Stimulated activated naive CD8-positive, alpha-beta T cell treated with anti-CD3 and anti-CD28 coated beads, Interleukin-15, Interleukin-2, amounts not matched to agents 100 ng/mL and 50 ng/mL, for 24 hours (primary cell): ENCODE measurements at regions not wholly inside any gene's neighbourhood (a gene's known extent, or its start where the extent isn't known, plus 50 kb on each side); places are given as distances from the start of the nearest gene placed in this dataset.
"Not testable (repeated sequence)": the region's sequence is repeated elsewhere in the genome, so short reads cannot be mapped to it uniquely, and the experiment has no call there.

Source experiments
- H3K27ac Mint-ChIP-seq: one replicate; pipeline ENCODE4 v1.8.0; 2021; ENCODE audit warnings: mild to moderate bottlenecking, mixed read lengths
- H3K27me3 Mint-ChIP-seq: one replicate; pipeline ENCODE4 v1.8.0; 2021; ENCODE audit warnings: mixed read lengths
- H3K36me3 Mint-ChIP-seq: one replicate; pipeline ENCODE4 v1.8.0; 2021; ENCODE audit warnings: low read depth, mixed read lengths
- H3K4me1 Mint-ChIP-seq: one replicate; pipeline ENCODE4 v1.8.0; 2021; ENCODE audit warnings: low read depth, mixed read lengths
- H3K4me3 Mint-ChIP-seq: one replicate; pipeline ENCODE4 v1.8.0; 2021; ENCODE audit warnings: mild to moderate bottlenecking, mixed read lengths
- H3K9me3 Mint-ChIP-seq: one replicate; pipeline ENCODE4 v1.8.0; 2021; ENCODE audit warnings: mixed read lengths

GRCh38 chr6:56838016-56838555 is 116.8 kb upstream of the BEND6 start:
- no peak overlapping the region for H3K27ac Mint-ChIP-seq
- no peaks in the 10 kb centered on the region for H3K9me3 Mint-ChIP-seq
- no peak overlapping the region for H3K4me3 Mint-ChIP-seq
- peaks cover 6% of the 10 kb centered on the region for H3K4me1 Mint-ChIP-seq
- H3K36me3 Mint-ChIP-seq, result no peaks in the 10 kb centered on the region
- H3K27me3 Mint-ChIP-seq, result peaks cover 63% of the 10 kb centered on the region

- no peak overlapping the region for H3K27ac Mint-ChIP-seq
Measured at GRCh38 chr6:56837322-56837894, 117.5 kb upstream of the BEND6 start.

DNA sequence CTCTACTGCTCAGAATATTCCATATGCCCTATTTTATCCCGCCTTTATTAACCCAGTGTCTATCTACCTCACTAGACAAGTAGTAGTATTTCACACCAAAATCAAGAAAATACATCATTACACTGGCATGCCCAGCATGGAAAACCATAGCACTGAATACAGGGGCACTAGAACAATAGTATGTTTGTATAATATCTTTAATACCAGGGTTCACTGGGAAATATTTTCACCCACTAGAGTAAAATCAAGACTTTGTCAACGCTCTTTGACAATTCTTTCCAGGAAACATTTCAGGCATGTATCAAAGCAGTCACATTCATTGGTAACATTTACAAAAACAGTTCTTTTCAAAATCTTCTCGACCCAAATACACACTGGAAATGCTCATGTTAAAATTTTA is 119.3 kb upstream of the BEND6 start:
- Mint-ChIP-seq H3K9me3 (no peaks in the 10 kb centered on the region), H3K27me3 (peaks cover 44% of the 10 kb centered on the region), H3K36me3 (no peaks in the 10 kb centered on the region), H3K4me1 (no peaks in the 10 kb centered on the region), H3K27ac (no peak overlapping the region), H3K4me3 (no peak overlapping the region)

More at GRCh38 chr6:56837322-56837894, 117.5 kb upstream of the BEND6 start:
- H3K36me3 Mint-ChIP-seq, result no peaks in the 10 kb centered on the region
- no peaks in the 10 kb centered on the region for H3K4me1 Mint-ChIP-seq
- peaks cover 57% of the 10 kb centered on the region for H3K27me3 Mint-ChIP-seq
- no peak overlapping the region for H3K4me3 Mint-ChIP-seq
- H3K9me3 Mint-ChIP-seq, result no peaks in the 10 kb centered on the region

DNA sequence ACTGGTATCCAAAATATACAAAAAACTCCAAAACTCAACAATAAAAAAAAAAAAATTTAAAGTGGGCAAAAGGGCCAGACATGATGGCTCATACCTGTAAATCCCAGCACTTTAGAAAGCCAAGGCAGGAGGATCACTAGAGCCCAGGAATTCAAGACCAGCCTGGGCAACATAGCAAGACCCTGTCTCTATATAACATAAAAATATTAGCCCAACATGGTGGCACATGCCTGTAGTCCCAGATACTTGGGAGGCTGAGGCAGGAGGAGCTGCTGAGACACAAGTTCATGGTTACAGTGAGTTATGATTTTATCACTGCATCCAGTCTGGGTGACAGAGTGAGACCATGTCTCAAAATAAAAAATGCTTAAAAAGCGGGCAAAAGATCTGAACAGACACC is 121.0 kb upstream of the BEND6 start:
- no peaks in the 10 kb centered on the region for H3K9me3 Mint-ChIP-seq
- H3K27me3 Mint-ChIP-seq, result peaks cover 36% of the 10 kb centered on the region
- H3K27ac Mint-ChIP-seq, result no peak overlapping the region
- H3K36me3 Mint-ChIP-seq, result no peaks in the 10 kb centered on the region
- no peaks in the 10 kb centered on the region for H3K4me1 Mint-ChIP-seq
- H3K4me3 Mint-ChIP-seq, result no peak overlapping the region

DNA sequence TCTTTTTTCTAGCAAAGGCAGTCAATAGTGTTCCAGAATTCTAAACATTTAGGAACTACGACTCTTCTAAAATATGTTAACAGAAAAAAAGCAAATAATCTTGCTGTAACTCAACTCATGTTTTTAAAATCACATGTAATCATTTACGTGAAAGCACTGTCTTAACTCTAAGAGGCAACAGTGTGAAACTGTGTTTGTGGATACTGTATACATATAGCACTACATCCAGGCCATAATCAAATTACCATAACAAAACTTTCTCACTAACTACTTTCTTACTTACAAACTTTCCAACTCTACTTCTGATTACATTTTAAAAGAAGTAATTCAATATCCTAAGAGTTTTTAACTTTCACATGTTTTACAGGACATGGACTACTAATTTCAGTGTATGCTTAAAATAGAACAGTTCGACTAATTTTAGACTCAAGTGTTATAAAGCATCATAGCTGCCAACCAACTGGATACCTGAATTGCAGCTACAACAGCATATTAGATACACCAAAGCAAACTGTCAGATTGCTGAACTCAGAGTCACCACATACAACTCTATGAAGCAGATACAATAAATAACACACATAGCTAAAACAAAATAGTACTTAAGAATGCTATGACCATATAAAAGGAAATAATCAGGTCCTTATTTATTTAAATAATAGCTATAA is 121.6 kb upstream of the BEND6 start:
- Mint-ChIP-seq H3K4me1 (no peaks in the 10 kb centered on the region), H3K27me3 (peaks cover 31% of the 10 kb centered on the region), H3K27ac (no peak overlapping the region), H3K9me3 (no peaks in the 10 kb centered on the region), H3K36me3 (no peaks in the 10 kb centered on the region), H3K4me3 (no peak overlapping the region)

DNA sequence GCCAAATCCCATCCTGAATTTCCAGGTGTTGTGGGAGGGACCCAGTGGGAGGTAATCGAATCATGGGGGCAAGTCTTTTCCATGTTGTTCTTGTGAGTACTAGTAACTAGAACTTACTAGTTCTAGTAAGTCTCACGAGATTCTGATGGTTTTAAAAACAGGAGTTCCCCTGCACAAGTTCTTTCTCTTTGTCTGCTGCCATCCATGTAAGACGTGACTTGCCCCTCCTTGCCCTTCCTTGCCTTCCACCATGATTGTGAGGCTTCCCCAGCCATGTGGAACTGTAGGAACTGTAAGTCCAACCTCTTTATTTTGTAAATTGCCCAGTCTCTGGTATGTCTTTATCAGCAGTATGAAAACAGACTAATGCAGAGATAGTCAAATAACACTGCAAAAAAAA is 122.7 kb upstream of the BEND6 start:
- H3K9me3 Mint-ChIP-seq, result no peaks in the 10 kb centered on the region
- H3K27ac Mint-ChIP-seq, result no peak overlapping the region
- H3K4me1 Mint-ChIP-seq, result no peaks in the 10 kb centered on the region
- peaks cover 23% of the 10 kb centered on the region for H3K27me3 Mint-ChIP-seq
- H3K36me3 Mint-ChIP-seq, result no peaks in the 10 kb centered on the region
- no peak overlapping the region for H3K4me3 Mint-ChIP-seq

DNA sequence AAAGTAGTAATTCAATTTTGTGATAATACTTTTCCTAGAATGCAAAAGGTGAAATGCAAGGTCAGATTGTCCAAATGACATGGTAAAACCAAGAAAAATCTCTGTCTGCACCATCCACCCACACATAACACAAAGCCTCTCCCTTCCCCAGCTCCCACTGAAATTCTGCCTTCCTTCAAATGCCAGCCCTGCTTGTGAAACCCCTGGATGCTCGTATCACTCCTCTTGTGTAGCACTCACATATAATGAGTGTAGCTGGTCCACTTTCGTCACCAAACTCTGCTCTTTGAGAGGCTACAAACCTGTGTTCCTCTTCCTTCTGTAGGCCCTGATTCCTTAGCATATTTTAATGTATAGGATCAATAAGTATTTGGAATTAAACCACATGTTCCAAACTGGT is 123.6 kb upstream of the BEND6 start:
- Mint-ChIP-seq H3K9me3 (no peaks in the 10 kb centered on the region), H3K4me1 (no peaks in the 10 kb centered on the region), H3K4me3 (no peak overlapping the region), H3K36me3 (no peaks in the 10 kb centered on the region), H3K27me3 (peaks cover 22% of the 10 kb centered on the region), H3K27ac (no peak overlapping the region)

DNA sequence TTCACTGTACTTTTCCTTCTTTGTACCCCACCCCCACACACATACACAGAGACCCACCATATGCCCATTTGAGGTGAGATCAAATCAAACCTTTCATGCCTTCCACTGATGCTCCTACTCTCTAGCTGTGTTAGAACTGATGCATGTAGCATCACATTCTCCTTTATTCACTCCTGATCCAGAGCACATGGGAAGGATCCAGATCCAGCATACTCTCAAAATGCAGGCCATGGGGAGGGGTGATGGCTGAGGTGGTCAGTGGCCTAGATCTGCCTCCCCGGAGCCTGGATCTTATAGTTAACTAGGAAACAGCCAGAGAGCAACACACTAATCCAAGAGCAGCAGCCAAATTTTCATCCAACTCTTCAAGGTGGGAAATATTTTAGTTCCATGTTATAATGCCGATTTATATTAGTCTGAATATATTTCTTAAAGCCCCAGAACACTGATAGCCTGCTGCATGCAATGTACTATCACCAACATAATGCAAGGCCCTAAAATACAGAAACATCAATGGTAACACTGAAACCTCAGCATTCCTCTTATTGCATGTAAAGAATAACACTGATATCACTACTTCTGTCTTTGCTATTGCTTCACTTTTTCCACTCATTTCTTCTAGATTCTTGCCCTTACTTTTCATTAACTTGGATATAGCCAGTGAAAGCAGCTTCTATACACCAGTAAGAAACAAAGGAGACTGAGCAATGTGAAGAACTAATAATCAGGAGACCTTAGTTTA is 126.8 kb upstream of the BEND6 start:
- peaks cover 8% of the 10 kb centered on the region for H3K27me3 Mint-ChIP-seq
- no peak overlapping the region for H3K4me3 Mint-ChIP-seq
- no peaks in the 10 kb centered on the region for H3K9me3 Mint-ChIP-seq
- H3K27ac Mint-ChIP-seq, result no peak overlapping the region
- no peaks in the 10 kb centered on the region for H3K36me3 Mint-ChIP-seq
- no peaks in the 10 kb centered on the region for H3K4me1 Mint-ChIP-seq

DNA sequence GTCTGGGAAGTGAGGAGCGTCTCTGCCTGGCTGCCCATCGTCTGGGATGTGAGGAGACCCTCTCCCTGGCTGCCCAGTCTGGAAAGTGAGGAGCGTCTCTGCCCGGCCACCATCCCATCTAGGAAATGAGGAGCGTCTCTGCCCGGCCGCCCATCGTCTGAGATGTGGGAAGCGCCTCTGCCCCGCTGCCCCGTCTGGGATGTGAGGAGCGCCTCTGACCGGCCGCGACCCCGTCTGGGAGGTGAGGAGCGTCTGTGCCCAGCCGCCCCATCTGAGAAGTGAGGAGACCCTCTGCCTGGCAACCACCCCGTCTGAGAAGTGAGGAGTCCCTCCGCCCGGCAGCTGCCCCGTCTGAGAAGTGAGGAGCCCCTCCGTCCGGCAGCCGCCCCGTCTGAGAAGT is 130.5 kb upstream of the BEND6 start:
- H3K4me3 Mint-ChIP-seq, H3K27ac Mint-ChIP-seq, H3K36me3 Mint-ChIP-seq, H3K27me3 Mint-ChIP-seq, H3K9me3 Mint-ChIP-seq, H3K4me1 Mint-ChIP-seq: not testable (repeated sequence)

DNA sequence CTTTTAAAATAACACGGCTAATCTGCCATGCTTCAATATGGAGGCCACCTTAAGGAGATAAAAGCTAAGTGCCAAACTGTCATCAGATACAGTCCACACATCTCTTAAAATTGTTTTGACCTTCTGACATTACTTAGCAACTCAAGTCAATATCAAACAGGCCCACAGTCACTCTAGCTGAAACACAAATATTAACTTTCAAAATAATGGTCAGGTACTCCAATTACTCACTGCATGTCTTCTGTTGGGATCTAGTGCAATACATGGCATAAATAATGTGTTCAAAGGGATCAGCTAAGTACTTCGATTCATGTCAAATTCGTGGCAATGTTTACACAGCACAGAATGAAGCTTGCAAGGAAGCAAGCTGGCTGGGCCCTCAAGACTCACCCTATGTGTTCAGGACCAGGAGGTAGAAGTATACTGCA is 133.9 kb upstream of the BEND6 start:
- H3K27ac Mint-ChIP-seq, result no peak overlapping the region
- no peaks in the 10 kb centered on the region for H3K9me3 Mint-ChIP-seq
- H3K4me3 Mint-ChIP-seq, result no peak overlapping the region
- H3K4me1 Mint-ChIP-seq, result no peaks in the 10 kb centered on the region
- no peaks in the 10 kb centered on the region for H3K36me3 Mint-ChIP-seq
- no peaks in the 10 kb centered on the region for H3K27me3 Mint-ChIP-seq

GRCh38 chr6:56820060-56820459 is 134.8 kb upstream of the BEND6 start:
- Mint-ChIP-seq H3K27me3 (no peaks in the 10 kb centered on the region), H3K36me3 (no peaks in the 10 kb centered on the region), H3K9me3 (no peaks in the 10 kb centered on the region), H3K4me1 (no peaks in the 10 kb centered on the region), H3K27ac (no peak overlapping the region), H3K4me3 (no peak overlapping the region)

DNA sequence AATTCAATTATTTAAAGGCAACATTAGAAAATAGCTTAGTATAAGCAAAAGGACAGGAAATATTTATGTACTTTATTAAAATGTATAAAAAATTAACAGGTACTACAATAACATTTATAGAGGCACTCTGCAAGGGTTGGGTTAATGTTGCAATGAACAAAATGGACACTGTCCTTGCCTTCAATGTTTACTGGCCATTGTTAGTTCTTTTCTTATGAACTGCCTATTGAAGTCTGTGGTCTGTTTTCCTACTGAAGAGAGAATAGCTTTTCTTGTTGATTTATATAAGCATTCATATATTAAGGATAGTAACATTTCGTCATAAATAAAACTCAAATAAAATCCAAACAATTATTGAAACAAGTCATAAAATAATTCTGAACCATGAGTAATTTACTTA is 135.3 kb upstream of the BEND6 start:
- Mint-ChIP-seq H3K4me1 (no peaks in the 10 kb centered on the region), H3K9me3 (no peaks in the 10 kb centered on the region), H3K36me3 (no peaks in the 10 kb centered on the region), H3K27me3 (no peaks in the 10 kb centered on the region), H3K27ac (no peak overlapping the region), H3K4me3 (no peak overlapping the region)

DNA sequence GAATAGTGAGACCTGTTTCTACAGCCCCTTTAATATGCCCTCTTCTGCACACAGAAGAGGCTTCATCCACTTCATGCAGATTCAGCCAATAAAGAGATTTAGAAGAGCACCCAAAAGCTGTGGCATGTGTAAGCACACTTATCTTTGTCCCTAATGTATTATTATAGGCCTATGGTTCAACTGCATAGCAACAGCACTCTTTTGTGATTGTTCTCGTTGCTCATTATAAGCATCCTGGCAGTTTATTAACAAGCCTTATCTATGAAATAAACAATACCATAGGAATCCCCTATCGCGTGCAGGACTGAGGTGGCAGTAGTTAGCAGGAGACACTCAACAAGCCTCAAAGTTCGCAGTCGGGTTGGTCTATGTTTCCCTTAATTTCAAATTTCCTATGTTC is 138.5 kb upstream of the BEND6 start:
- Mint-ChIP-seq H3K4me3 (no peak overlapping the region), H3K4me1 (no peaks in the 10 kb centered on the region), H3K27ac (no peak overlapping the region), H3K36me3 (no peaks in the 10 kb centered on the region), H3K9me3 (no peaks in the 10 kb centered on the region), H3K27me3 (no peaks in the 10 kb centered on the region)

DNA sequence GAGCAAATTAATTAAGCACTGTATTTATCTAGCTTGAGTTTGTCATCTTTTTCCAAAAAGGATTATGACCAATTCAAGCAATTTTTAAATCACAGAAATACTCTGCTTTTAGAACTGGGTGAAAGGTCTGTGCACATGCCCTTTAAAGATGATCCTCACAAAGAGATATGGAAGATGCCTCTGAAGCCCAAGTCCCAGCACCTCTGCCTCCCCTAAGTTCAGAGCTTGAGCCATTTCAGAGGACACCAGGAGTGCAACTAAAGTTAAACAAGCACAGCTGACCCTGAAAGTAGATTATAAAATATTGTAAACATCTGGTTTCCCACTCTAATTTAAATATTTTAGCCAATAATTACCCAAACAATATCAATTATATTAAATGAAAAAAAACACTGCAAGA is 139.5 kb upstream of the BEND6 start:
- Mint-ChIP-seq H3K27ac (no peak overlapping the region), H3K27me3 (no peaks in the 10 kb centered on the region), H3K4me1 (no peaks in the 10 kb centered on the region), H3K36me3 (no peaks in the 10 kb centered on the region), H3K4me3 (no peak overlapping the region), H3K9me3 (no peaks in the 10 kb centered on the region)

- Mint-ChIP-seq H3K27ac (no peak overlapping the region), H3K4me3 (no peak overlapping the region), H3K4me1 (no peaks in the 10 kb centered on the region), H3K27me3 (no peaks in the 10 kb centered on the region), H3K36me3 (no peaks in the 10 kb centered on the region), H3K9me3 (no peaks in the 10 kb centered on the region)
Measured at GRCh38 chr6:56814802-56815201, 140.1 kb upstream of the BEND6 start.
